DND-41 (cell line): ENCODE measurements at regions not wholly inside any gene's neighbourhood (a gene's known extent, or its start where the extent isn't known, plus 50 kb on each side); places are given as distances from the start of the nearest gene placed in this dataset.

Source experiments
- ATAC-seq: fragments of 200-7000 bp; cut with Tn5 transposase; 3 replicates; pipeline ENCODE4 v1.9.1; 2021; ENCODE audit warnings: low read depth; ENCODE audit not compliant: insufficient read depth
- DNase-seq: peaks from one replicate; pipeline ENCODE4 v3.0.0-alpha.2; 2020
- H2AFZ ChIP-seq: 2 replicates; pipeline ENCODE4 v1.6.0; 2012; ENCODE audit warnings: low read depth, low read length
- H3K27ac ChIP-seq: 2 replicates; pipeline ENCODE4 v1.5.1; 2012; ENCODE audit warnings: low read length, inconsistent platforms
- H3K27me3 ChIP-seq: fragments of 200-600 bp; sonication (generic); 2 replicates; pipeline ENCODE4 v1.6.0; 2012; ENCODE audit warnings: low read length, mild to moderate bottlenecking, inconsistent platforms; ENCODE audit not compliant: insufficient read depth, poor library complexity
- H3K36me3 ChIP-seq: 2 replicates; pipeline ENCODE4 v1.5.1; 2012; ENCODE audit warnings: low read length, inconsistent platforms; ENCODE audit not compliant: insufficient read depth
- H3K4me1 ChIP-seq: 2 replicates; pipeline ENCODE4 v1.5.1; 2012; ENCODE audit warnings: mild to moderate bottlenecking, low read length; ENCODE audit not compliant: insufficient read depth
- H3K4me2 ChIP-seq: 2 replicates; pipeline ENCODE4 v1.6.0; 2012; ENCODE audit warnings: mild to moderate bottlenecking, moderate library complexity, low read length, inconsistent platforms; ENCODE audit not compliant: insufficient read depth
- H3K4me3 ChIP-seq, 2 experiments: fragments of 200-600 bp in 1 of 2; shearing (Covaris generic) in 1 of 2; 2 replicates each; pipeline ENCODE4 v1.5.1; 2012 to 2016; ENCODE audit warnings: inconsistent platforms in 2 of 2, low read length in 2 of 2, mild to moderate bottlenecking in 2 of 2, low read depth in 1 of 2, moderate library complexity in 1 of 2
- H3K79me2 ChIP-seq: 2 replicates; pipeline ENCODE4 v1.6.0; 2012; ENCODE audit warnings: low read length, inconsistent platforms; ENCODE audit not compliant: insufficient read depth
- H3K9ac ChIP-seq: 2 replicates; pipeline ENCODE4 v1.6.0; 2012; ENCODE audit warnings: low read depth, mild to moderate bottlenecking, inconsistent platforms, low read length, moderate library complexity
- H3K9me3 ChIP-seq: 2 replicates; pipeline ENCODE4 v1.5.1; 2012; ENCODE audit warnings: low read length, moderate library complexity, mild to moderate bottlenecking, inconsistent platforms; ENCODE audit not compliant: insufficient read depth, severe bottlenecking
- H4K20me1 ChIP-seq: 2 replicates; pipeline ENCODE4 v1.6.0; 2012; ENCODE audit warnings: low read length; ENCODE audit not compliant: insufficient read depth
- CTCF ChIP-seq: IDR thresholded peaks from 2 replicates; pipeline ENCODE4 v1.5.1; 2012; ENCODE audit warnings: borderline replicate concordance, low read length, moderate library complexity, mild to moderate bottlenecking; ENCODE audit not compliant: poor library complexity, severe bottlenecking; ENCODE audit errors: extremely low read depth
- EZH2 ChIP-seq: IDR thresholded peaks from 3 replicates; pipeline ENCODE4 v1.6.1; 2012; ENCODE audit warnings: borderline replicate concordance, low read depth, mild to moderate bottlenecking, moderate library complexity, low read length, inconsistent platforms; ENCODE audit not compliant: severe bottlenecking

- Histone ChIP-seq H3K27me3 (no peaks in the 10 kb centered on the region), H3K36me3 (no peaks in the 10 kb centered on the region), H3K9me3 (no peaks in the 10 kb centered on the region), H2AFZ (no peak overlapping the region), H3K4me1 (no peaks in the 10 kb centered on the region), H3K27ac (no peak overlapping the region), H3K9ac (no peak overlapping the region), H3K4me3 (no peak overlapping the region), H3K79me2 (no peaks in the 10 kb centered on the region), H4K20me1 (no peaks in the 10 kb centered on the region), H3K4me2 (no peak overlapping the region)
- ATAC-seq (no peak), DNase-seq (no peak)
- TF ChIP-seq EZH2 (no peak), CTCF (no peak)
Observed at GRCh38 chr2:192655916-192656315, 461.2 kb upstream of the TMEFF2 start.

- Histone ChIP-seq H3K79me2 (no peaks in the 10 kb centered on the region), H3K27ac (no peak overlapping the region), H3K36me3 (no peaks in the 10 kb centered on the region), H3K9me3 (no peaks in the 10 kb centered on the region), H3K9ac (no peak overlapping the region), H3K4me2 (no peak overlapping the region), H4K20me1 (no peaks in the 10 kb centered on the region), H2AFZ (no peak overlapping the region), H3K4me1 (no peaks in the 10 kb centered on the region), H3K27me3 (no peaks in the 10 kb centered on the region), H3K4me3 (no peak overlapping the region)
- no peak for TF ChIP-seq EZH2
- TF ChIP-seq CTCF, result no peak
- DNase-seq (no peak), ATAC-seq (no peak)
Observed at GRCh38 chr2:192645811-192646598, 451.3 kb upstream of the TMEFF2 start.

- no peak for ATAC-seq
- H3K4me3 ChIP-seq, result no peak overlapping the region
Observed at GRCh38 chr2:192634557-192634956, 439.8 kb upstream of the TMEFF2 start.

More at GRCh38 chr2:192634557-192634956, 439.8 kb upstream of the TMEFF2 start:
- Histone ChIP-seq H3K4me2 (no peak overlapping the region), H3K27me3 (no peaks in the 10 kb centered on the region), H3K79me2 (no peaks in the 10 kb centered on the region), H2AFZ (no peak overlapping the region), H3K27ac (no peak overlapping the region), H3K9ac (no peak overlapping the region), H4K20me1 (no peaks in the 10 kb centered on the region), H3K36me3 (no peaks in the 10 kb centered on the region), H3K9me3 (no peaks in the 10 kb centered on the region), H3K4me1 (no peaks in the 10 kb centered on the region)
- no peak for DNase-seq
- TF ChIP-seq EZH2 (no peak), CTCF (no peak)
